ENCODE measurements at regions not wholly inside any gene's neighbourhood (a gene's known extent, or its start where the extent isn't known, plus 50 kb on each side); places are given as distances from the start of the nearest gene placed in this dataset.

DNA sequence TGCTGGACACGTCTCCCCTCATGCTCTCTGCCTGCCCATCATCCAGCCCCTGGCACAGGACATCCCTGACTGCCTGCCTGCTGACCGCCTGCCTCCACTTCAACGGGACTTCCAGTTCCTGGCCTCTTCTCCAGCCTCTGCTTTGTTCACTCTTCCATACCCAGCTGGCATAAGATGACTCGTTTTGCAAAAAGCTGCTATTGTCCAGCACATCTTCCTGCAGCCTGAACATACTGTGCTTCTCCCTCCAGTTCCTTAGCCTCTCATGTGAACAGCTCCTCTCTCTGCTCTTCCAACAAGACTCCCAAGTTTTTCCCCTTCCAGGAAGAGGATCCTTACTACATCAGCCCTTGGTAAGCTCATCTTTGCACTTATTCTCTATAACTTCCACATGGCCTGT, 62.4 kb upstream of the SKOR2 start:
- no peak overlapping the region for H3K27ac ChIP-seq
- DNase-seq (ENCODE audit: low read depth in 1 of 2, low spot score in 1 of 2) = no peak
- ChIA-PET CTCF (no interaction called here), POLR2A (no interaction called here)
- no peak for ATAC-seq
- H3K4me2 ChIP-seq = no peak overlapping the region
- TF ChIP-seq ZC3H11A (IDR thresholded peaks at IDR 0.05) (no peak), RAD21 (conservative IDR thresholded peaks at IDR 0.05 in 1 of 2, IDR thresholded peaks at IDR 0.05 in 1 of 2) (no peak), FOSL2 (IDR thresholded peaks at IDR 0.05) (no peak), FOSL2 (CRISPR knock-in tag; IDR thresholded peaks at IDR 0.05) (no peak), ZNF302 (CRISPR knock-in tag; IDR thresholded peaks at IDR 0.05) (no peak), CBX2 (IDR thresholded peaks at IDR 0.05; ENCODE audit: borderline replicate concordance, low read depth) (no peak), CHD2 (IDR thresholded peaks at IDR 0.05; ENCODE audit: low read length, partially characterized antibody) (no peak), RCOR1 (IDR thresholded peaks at IDR 0.05; ENCODE audit: low read depth, low read length) (no peak), RNF2 (IDR thresholded peaks at IDR 0.05; ENCODE audit: borderline replicate concordance, low read depth) (no peak), HDAC2 (IDR thresholded peaks at IDR 0.05) (no peak)
- TF ChIP-seq, protein P1, sequence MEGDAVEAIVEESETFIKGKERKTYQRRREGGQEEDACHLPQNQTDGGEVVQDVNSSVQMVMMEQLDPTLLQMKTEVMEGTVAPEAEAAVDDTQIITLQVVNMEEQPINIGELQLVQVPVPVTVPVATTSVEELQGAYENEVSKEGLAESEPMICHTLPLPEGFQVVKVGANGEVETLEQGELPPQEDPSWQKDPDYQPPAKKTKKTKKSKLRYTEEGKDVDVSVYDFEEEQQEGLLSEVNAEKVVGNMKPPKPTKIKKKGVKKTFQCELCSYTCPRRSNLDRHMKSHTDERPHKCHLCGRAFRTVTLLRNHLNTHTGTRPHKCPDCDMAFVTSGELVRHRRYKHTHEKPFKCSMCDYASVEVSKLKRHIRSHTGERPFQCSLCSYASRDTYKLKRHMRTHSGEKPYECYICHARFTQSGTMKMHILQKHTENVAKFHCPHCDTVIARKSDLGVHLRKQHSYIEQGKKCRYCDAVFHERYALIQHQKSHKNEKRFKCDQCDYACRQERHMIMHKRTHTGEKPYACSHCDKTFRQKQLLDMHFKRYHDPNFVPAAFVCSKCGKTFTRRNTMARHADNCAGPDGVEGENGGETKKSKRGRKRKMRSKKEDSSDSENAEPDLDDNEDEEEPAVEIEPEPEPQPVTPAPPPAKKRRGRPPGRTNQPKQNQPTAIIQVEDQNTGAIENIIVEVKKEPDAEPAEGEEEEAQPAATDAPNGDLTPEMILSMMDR (IDR thresholded peaks at IDR 0.05) = no peak
- no peaks in the 10 kb centered on the region for H3K9me3 ChIP-seq
- no peak for FAIRE-seq
- no peak overlapping the region for H3K4me3 ChIP-seq
- H3K4me1 ChIP-seq = no peaks in the 10 kb centered on the region
- 5% methylated on average over 4 of the region's 4 CpGs for WGBS (ENCODE audit: missing lambda C conversion rate)

DNA sequence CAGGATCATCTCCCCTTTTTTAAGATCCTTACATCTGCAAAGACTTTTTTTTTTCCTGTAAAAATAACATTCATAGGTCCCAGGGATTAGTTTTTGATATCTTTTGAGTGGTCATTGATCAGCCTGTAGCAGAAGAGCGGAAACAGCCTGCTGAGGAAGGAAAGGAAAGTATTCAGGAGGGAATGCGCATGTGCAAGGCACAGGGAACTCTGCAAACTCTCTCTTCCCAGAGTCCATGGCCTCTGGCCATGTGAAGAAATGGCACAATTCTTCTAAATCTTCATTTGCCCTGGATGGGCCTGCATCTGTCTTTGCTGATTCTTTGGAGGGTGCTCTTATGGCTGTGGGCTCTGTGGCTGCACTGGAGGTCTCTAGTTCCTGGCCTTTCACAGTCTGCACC, 60.1 kb upstream of the SKOR2 start:
- TF ChIP-seq, protein P2, sequence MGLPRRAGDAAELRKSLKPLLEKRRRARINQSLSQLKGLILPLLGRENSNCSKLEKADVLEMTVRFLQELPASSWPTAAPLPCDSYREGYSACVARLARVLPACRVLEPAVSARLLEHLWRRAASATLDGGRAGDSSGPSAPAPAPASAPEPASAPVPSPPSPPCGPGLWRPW (IDR thresholded peaks at IDR 0.05) = no peak
- TF ChIP-seq ESRRA (IDR thresholded peaks at IDR 0.05; ENCODE audit: borderline replicate concordance, low read length) = no peak
- no peak for TF ChIP-seq RAD21 (conservative IDR thresholded peaks at IDR 0.05 in 1 of 2, IDR thresholded peaks at IDR 0.05 in 1 of 2)
- no peak for TF ChIP-seq CHD4 (IDR thresholded peaks at IDR 0.05; ENCODE audit: borderline replicate concordance)
- TF ChIP-seq ZNF302 (CRISPR knock-in tag; IDR thresholded peaks at IDR 0.05) = no peak
- no peak for TF ChIP-seq PHF8 (IDR thresholded peaks at IDR 0.05; ENCODE audit: borderline replicate concordance, low read depth)
- TF ChIP-seq TFCP2L1 (CRISPR knock-in tag; IDR thresholded peaks at IDR 0.05) = no peak
- TF ChIP-seq CBX8 (IDR thresholded peaks at IDR 0.05) = no peak
- CTCF ChIA-PET = no interaction called here
- no peak for FAIRE-seq
- Histone ChIP-seq H3K4me1 (no peaks in the 10 kb centered on the region), H3K27ac (no peak overlapping the region), H3K4me3 (no peak overlapping the region), H3K9me3 (no peaks in the 10 kb centered on the region), H3K4me2 (no peak overlapping the region)
- POLR2A ChIA-PET = no interaction called here
- WGBS (ENCODE audit: missing lambda C conversion rate) = 33% methylated on average over 2 of the region's 2 CpGs
- ATAC-seq = no peak
- DNase-seq (ENCODE audit: low read depth in 1 of 2, low spot score in 1 of 2) = no peak

Small RNAs in the stretch of these regions (small RNA-seq; reads per million reads assigned to genes)
- gene MIR4527 = 0 reads per million in 6 experiments

Measured in A549 (cell line).